Lower leg skin (tissue), 3 donors: ENCODE measurements at regions not wholly inside any gene's neighbourhood (a gene's known extent, or its start where the extent isn't known, plus 50 kb on each side); places are given as distances from the start of the nearest gene placed in this dataset.
"Not testable (repeated sequence)": the region's sequence is repeated elsewhere in the genome, so short reads cannot be mapped to it uniquely, and the experiment has no call there.

Experiments
- CTCF ChIP-seq, 3 donors: fragments of 450-650 bp; IDR thresholded peaks; one replicate each; pipeline ENCODE4 v1.5.1; 2016; ENCODE audit warnings: antibody characterized with exemption in 3 of 3, mild to moderate bottlenecking in 3 of 3, moderate library complexity in 2 of 3
- POLR2A ChIP-seq, 2 donors: fragments of 450-650 bp; IDR thresholded peaks; one replicate each; pipeline ENCODE4 v1.6.1; 2016 to 2017; ENCODE audit warnings: antibody characterized with exemption in 2 of 2, mild to moderate bottlenecking in 1 of 2, moderate library complexity in 1 of 2

GRCh38 chr14:106638786-106639452 is 1112.5 kb downstream of the TMEM121 start:
- not testable (repeated sequence) for TF ChIP-seq CTCF, POLR2A (IDR thresholded peaks at IDR 0.05)
